SJCRH30 (cell line): ENCODE measurements at regions not wholly inside any gene's neighbourhood (a gene's known extent, or its start where the extent isn't known, plus 50 kb on each side); places are given as distances from the start of the nearest gene placed in this dataset.

Experiments used
- DNase-seq, 2 experiments: peaks; one replicate each; pipeline ENCODE4 v3.0.0-alpha.2; 2015 to 2020
- H3K27ac ChIP-seq: fragments of 250-450 bp; sonication (Bioruptor Pico); 2 replicates; pipeline ENCODE4 v1.5.1; 2020; ENCODE audit warnings: mild to moderate bottlenecking, moderate library complexity
- H3K27me3 ChIP-seq: fragments of 250-450 bp; sonication (Bioruptor Pico); 2 replicates; pipeline ENCODE4 v1.5.1; 2020; ENCODE audit warnings: mild to moderate bottlenecking, moderate library complexity
- H3K36me3 ChIP-seq: fragments of 250-450 bp; sonication (Bioruptor Pico); 2 replicates; pipeline ENCODE4 v1.5.1; 2020; ENCODE audit warnings: mild to moderate bottlenecking, moderate library complexity
- H3K4me1 ChIP-seq: fragments of 250-450 bp; sonication (Bioruptor Pico); 2 replicates; pipeline ENCODE4 v1.5.1; 2020; ENCODE audit warnings: mild to moderate bottlenecking, moderate library complexity
- H3K4me3 ChIP-seq: fragments of 250-450 bp; sonication (Bioruptor Pico); 2 replicates; pipeline ENCODE4 v1.5.1; 2020; ENCODE audit warnings: mild to moderate bottlenecking, moderate library complexity
- H3K9me3 ChIP-seq: fragments of 250-450 bp; sonication (Bioruptor Pico); replicated peaks from 2 replicates; pipeline ENCODE4 v1.5.1; 2020; ENCODE audit warnings: mild to moderate bottlenecking, moderate library complexity

DNA sequence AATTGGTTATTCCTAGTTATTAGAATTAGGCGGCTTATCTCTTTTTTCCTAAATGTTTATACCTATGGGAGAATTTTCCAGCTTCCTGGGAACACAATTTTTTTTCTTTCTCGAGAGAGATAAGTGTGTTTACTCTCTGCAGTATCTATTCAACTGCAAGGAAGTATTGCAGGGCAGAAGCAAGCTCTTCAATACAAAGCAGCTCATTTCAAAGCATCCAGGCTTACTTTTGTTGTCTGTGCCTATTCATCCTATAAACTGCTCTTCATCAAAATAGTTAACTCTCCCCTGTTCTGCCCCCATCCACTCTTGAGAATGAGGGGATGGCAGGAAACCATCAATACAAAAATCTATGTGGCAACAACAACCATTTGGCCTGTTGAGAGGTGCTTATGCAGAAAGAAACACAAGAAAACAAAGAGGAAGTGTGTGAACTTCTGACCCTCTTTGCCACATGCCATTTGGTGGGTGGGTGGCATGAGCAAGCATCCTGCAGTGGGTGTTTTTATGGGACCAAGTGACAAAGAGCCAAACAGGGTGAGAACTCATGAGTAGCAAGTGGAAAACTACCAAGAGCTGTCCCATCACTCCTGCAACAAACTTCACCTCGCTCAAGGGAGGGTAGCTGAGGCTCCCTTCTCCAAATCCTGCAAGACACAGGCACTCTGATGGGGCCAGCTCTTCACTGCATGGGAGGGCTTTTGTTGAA is 50.6 kb upstream of the MRPS6 start:
- H3K4me3 ChIP-seq = no peak overlapping the region
- no peaks in the 10 kb centered on the region for H3K27me3 ChIP-seq
- peaks cover 5% of the 10 kb centered on the region; the same call in 1 of the 2 replicates for H3K9me3 ChIP-seq
- H3K27ac ChIP-seq = no peak overlapping the region
- no peak for DNase-seq
- peaks cover 34% of the 10 kb centered on the region for H3K4me1 ChIP-seq
- no peaks in the 10 kb centered on the region for H3K36me3 ChIP-seq

DNA sequence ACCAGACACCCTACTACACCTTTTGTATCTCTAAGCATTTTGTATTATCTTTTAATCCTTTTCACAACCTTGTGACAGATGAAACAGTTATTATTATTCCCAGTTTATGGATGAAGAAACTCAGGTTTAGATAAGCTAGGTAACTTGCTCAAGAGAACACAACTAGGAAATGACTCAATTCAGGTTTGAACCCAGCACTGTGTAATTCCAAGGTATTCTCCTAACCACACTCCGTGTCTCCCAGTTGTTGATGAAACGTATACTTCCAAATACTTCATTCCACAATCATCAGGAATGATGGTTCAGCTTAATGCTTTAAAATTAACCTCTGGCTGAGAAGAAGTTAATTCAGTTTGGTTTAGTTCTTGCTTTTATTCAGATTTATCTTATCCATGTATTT is 51.7 kb upstream of the MRPS6 start:
- no peak overlapping the region for H3K27ac ChIP-seq
- no peak overlapping the region for H3K4me3 ChIP-seq
- peaks cover 7% of the 10 kb centered on the region; the same call in 1 of the 2 replicates for H3K9me3 ChIP-seq
- no peak for DNase-seq
- no peaks in the 10 kb centered on the region for H3K36me3 ChIP-seq
- peaks cover 34% of the 10 kb centered on the region for H3K4me1 ChIP-seq
- H3K27me3 ChIP-seq = no peaks in the 10 kb centered on the region

DNA sequence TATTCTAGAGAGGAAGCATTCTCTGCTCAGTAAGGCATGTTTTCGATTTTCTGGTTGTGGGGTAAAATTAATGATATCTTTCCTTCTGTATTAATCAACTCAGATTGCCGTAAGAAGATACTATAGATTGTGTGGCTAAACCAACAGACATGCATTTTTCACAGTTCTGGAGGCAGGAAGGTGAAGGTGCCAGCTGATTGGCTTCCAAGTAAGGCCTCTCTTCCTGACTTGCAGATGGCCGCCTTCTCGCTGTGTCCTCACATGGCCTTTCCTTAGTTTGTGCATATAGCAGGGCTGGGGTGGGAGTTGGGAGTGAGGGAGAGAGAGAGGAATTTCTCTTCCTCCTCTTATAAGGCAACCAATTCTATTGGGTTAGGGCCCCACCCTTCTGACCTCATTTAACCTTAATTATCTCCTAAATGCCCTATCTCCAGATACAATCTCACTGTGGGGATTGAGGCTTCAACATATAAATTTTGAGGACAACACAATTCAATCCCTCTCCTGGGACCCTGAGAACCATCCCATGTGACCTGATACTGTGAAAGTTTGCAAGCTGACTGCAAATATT is 52.3 kb upstream of the MRPS6 start:
- H3K4me3 ChIP-seq = no peak overlapping the region
- H3K27me3 ChIP-seq = no peaks in the 10 kb centered on the region
- H3K27ac ChIP-seq = peak overlapping the region; percentile 49; the same call in 1 of the 2 replicates
- DNase-seq = peak; percentile 18 to 31
- peaks cover 34% of the 10 kb centered on the region for H3K4me1 ChIP-seq
- H3K9me3 ChIP-seq = peaks cover 7% of the 10 kb centered on the region; the same call in 1 of the 2 replicates
- no peaks in the 10 kb centered on the region for H3K36me3 ChIP-seq

DNA sequence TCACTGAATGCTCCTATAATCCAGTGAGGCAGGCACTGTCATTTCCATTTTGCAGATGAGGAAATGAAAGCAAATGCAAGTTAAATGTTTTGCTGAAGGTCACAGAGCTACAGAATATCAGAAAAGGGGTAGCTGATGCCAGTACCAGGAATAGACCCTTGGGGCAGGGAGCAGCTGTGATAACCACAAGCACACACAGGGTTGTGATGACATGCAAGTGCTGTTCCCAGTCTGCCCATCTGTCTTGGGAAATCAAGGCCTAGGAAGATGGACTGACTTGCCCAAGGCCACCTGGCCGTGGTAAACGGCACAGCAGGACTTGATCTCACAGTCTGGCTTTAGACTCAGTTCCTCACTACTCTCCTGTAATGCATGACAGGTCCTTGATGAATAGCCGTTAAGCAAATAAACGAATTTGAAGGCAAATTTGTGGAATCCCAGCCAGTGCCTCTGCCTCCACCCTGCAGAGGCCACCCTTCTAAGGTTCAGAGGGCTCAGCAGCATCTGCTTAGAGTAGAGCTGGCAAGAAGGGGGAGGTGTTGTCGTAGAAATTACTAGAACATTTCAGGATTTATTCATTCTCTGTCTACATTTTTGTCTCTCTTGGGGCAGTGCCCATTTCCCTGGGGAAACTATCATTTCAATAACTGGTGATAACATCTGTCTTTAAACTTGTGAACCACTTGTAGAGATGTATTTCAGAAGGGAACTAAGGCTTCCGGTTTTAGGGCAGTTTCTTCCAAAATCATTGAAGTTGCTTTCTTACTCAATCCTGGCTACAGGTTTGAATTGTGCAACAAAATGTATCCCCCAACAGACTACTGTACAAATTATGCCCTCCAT is 53.2 kb upstream of the MRPS6 start:
- Histone ChIP-seq H3K27me3 (no peaks in the 10 kb centered on the region), H3K4me1 (peaks cover 34% of the 10 kb centered on the region), H3K9me3 (peaks cover 10% of the 10 kb centered on the region; the same call in 1 of the 2 replicates), H3K4me3 (no peak overlapping the region), H3K36me3 (no peaks in the 10 kb centered on the region), H3K27ac (peak overlapping the region; percentile 49)
- peak; percentile 95 to 97 for DNase-seq

DNA sequence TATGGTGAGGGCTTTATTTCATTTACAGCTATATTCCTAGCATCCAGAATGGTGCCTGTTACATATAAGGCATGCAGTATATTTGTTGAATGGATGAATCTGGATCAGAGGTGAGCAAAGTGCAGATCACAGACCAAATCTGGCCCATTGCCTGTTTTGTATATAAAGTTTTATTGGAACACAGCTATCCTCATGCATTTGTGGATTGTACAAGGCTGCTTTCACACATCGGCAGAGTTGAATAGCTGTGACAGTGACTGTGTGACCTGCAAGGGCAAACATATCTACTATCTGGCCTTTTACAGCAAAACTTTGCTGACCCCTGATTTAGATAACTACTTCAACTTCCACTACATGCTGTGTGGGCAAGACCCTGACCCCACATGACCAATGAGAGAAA is 54.0 kb upstream of the MRPS6 start:
- Histone ChIP-seq H3K4me3 (no peak overlapping the region), H3K27me3 (no peaks in the 10 kb centered on the region), H3K27ac (peak overlapping the region; percentile 49), H3K9me3 (peaks cover 13% of the 10 kb centered on the region; the same call in 1 of the 2 replicates), H3K36me3 (no peaks in the 10 kb centered on the region), H3K4me1 (peaks cover 34% of the 10 kb centered on the region)
- DNase-seq = no peak

DNA sequence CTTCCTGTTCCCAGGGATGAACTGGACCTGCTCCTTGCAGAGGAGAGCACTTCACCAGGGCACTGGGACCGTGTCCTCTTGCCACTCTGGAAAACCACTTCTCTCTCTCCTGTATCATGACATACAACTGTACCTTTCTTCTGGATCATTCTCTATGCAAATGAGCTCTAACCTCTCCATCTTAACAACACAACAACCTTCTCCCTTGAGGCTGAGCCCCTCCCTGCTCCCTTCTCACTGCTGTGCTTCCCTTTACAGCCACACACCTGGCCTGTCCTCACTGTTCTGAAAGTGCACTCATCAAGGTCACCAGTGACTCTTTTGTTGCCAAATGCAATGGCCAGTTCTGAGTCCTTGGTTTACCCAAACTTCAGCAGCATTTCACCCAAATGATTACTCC is 54.5 kb upstream of the MRPS6 start:
- Histone ChIP-seq H3K27ac (peak overlapping the region; percentile 49; the same call in 1 of the 2 replicates), H3K27me3 (no peaks in the 10 kb centered on the region), H3K9me3 (peaks cover 13% of the 10 kb centered on the region; the same call in 1 of the 2 replicates), H3K4me3 (no peak overlapping the region), H3K4me1 (peaks cover 34% of the 10 kb centered on the region), H3K36me3 (no peaks in the 10 kb centered on the region)
- DNase-seq = no peak

DNA sequence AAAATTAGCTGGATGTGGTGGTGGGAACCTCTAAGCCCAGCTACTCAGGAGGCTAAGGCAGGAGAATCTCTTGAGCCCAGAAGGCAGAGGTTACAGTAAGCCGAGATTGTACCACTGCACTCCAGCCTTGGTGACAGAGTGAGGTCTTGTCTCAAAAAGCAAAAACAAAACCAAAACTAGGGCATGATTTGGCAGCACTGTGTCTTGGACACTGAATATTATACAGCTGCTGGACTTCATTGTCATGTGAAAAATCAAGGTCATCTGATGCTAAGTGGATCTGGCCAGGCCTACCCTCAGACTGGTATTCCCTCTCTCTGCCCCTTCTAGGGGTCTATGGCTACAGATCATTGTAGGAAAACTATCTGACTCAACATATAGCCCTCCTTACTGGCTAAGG is 55.2 kb upstream of the MRPS6 start:
- DNase-seq = no peak
- no peak overlapping the region for H3K27ac ChIP-seq
- peaks cover 18% of the 10 kb centered on the region; the same call in 1 of the 2 replicates for H3K9me3 ChIP-seq
- H3K4me1 ChIP-seq = peaks cover 34% of the 10 kb centered on the region
- no peak overlapping the region for H3K4me3 ChIP-seq
- H3K27me3 ChIP-seq = no peaks in the 10 kb centered on the region
- no peaks in the 10 kb centered on the region for H3K36me3 ChIP-seq

DNA sequence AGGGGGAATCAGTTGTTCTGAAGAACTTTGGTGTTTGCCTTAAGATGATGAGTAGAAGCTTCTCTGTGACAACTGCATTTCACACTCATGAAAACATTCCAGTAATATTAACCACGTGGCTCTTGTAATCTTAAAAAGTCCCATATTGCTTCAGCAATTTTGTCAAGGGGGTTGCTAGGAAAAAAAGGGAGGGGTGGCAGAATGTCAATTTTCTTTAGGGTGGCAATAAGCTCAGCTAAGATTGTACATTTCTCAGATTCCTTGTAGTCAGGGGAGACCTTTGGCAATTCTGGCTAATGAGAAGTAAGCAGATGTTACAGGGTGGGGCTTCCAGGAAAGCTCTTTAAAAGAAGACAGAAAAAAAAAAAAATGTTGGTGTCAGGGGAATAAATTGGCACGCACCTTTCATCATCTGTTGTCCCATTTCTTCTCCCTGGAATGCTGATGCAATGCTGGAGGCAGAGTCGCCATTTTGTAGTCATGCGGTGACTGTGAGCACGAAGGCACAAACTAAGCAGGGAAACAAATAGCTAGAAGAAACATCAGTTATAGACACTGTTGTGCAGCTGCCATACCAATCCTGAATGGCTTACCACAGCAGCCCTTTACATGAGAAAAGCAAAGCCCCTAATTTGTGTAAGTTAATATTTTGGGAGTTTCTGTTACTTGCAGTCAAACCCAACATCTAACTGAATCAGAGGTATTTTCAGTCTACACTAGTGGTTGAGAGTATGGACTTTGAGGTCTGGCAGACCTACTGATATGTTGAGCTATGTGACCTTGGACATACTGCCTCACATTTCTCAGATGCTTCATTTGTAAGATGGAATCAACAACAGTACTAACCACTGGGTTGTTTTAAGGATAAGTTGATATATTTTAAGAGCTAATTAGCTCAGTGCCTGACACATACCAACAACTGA is 56.1 kb upstream of the MRPS6 start:
- Histone ChIP-seq H3K27ac (no peak overlapping the region), H3K4me3 (no peak overlapping the region), H3K9me3 (peaks cover 18% of the 10 kb centered on the region; the same call in 1 of the 2 replicates), H3K4me1 (peaks cover 27% of the 10 kb centered on the region), H3K36me3 (no peaks in the 10 kb centered on the region), H3K27me3 (no peaks in the 10 kb centered on the region)
- no peak for DNase-seq

DNA sequence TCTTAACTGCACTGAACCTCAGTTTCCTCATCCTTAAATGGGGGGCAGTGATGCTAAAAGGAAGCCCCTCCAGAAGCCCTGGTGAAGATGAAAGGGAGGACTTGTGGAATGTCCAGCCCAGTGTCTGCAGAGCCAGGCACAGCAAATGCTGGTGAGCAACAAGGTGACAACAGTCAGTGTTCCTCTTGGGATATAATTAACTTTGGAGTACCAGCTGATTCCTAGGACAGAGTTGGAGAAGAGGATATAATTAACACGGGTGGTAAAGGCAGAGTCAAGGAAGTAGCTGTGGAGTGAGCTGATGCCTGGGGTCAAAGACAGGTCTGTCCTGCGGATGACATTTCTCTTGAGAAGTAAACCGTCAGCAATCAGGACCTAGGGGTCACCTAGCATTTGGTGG is 60.7 kb upstream of the MRPS6 start:
- no peaks in the 10 kb centered on the region for H3K4me1 ChIP-seq
- no peak overlapping the region for H3K27ac ChIP-seq
- H3K4me3 ChIP-seq = no peak overlapping the region
- peaks cover 12% of the 10 kb centered on the region; the same call in 1 of the 2 replicates for H3K9me3 ChIP-seq
- no peak for DNase-seq
- H3K36me3 ChIP-seq = no peaks in the 10 kb centered on the region
- H3K27me3 ChIP-seq = no peaks in the 10 kb centered on the region

DNA sequence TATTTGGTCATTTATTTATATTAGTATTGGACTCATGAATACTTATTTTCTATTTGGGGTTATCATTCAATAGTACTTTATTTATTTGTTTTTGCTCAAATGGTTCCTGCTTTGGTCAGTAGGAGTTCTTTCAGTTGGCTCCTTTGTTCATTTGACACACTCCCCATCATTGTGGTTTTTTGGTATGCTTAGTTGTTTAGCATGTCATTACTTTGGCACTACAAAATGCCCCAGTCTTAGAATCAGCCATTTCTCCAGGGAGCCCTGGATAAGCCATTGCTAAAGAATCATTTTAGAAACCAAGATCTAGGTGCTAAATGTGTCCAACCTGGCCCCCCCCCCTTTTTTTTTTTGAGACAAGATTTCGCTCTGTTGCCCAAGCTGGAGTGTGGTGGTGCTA is 61.7 kb upstream of the MRPS6 start:
- no peaks in the 10 kb centered on the region for H3K36me3 ChIP-seq
- H3K9me3 ChIP-seq = peaks cover 11% of the 10 kb centered on the region; the same call in 1 of the 2 replicates
- no peak overlapping the region for H3K27ac ChIP-seq
- no peak overlapping the region for H3K4me3 ChIP-seq
- DNase-seq = no peak
- no peaks in the 10 kb centered on the region for H3K27me3 ChIP-seq
- H3K4me1 ChIP-seq = no peaks in the 10 kb centered on the region

DNA sequence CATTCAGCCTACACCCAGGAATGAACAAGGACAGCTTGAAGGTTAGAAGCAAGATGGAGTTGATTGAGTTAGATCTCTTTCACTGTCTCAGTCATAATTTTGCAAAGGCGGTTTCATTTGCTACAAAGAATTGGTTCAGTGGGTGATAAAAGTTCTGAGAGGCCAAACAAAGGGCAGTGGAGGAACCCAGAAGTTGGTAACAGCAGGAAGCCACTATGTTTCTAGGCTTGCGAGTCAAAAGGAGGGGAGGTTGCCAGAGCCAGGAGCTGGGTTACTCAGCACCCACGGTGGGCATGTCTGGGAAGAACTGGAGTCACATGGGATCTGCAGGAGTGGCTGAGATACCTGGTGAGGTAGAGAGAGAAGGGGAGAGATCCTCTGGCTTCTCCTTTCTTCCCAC is 64.2 kb upstream of the MRPS6 start:
- Histone ChIP-seq H3K9me3 (peaks cover 4% of the 10 kb centered on the region; the same call in 1 of the 2 replicates), H3K36me3 (no peaks in the 10 kb centered on the region), H3K27ac (no peak overlapping the region), H3K27me3 (no peaks in the 10 kb centered on the region), H3K4me3 (no peak overlapping the region), H3K4me1 (no peaks in the 10 kb centered on the region)
- DNase-seq = no peak

DNA sequence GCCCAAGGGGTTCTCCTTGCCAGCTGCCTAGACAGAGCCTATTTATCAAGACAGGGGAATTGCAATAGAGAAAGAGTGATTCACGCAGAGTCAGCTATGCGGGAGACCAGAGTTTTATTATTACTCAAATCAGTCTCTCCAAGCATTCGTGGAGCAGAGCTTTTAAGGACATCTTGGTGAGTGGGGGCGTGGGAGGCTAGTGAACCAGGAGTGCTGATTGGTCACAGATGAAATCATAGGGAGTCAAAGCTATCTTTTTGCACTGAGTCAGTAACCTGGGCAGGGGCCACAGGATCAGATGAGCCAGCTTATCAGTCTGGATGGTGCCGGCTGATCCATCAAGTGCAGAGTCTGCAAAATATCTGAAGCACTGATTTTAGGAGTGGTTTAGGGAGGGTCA is 64.8 kb upstream of the MRPS6 start:
- no peak overlapping the region for H3K27ac ChIP-seq
- no peaks in the 10 kb centered on the region for H3K27me3 ChIP-seq
- no peak overlapping the region for H3K4me3 ChIP-seq
- no peaks in the 10 kb centered on the region for H3K36me3 ChIP-seq
- DNase-seq = no peak
- no peaks in the 10 kb centered on the region for H3K4me1 ChIP-seq
- peaks cover 4% of the 10 kb centered on the region; the same call in 1 of the 2 replicates for H3K9me3 ChIP-seq

DNA sequence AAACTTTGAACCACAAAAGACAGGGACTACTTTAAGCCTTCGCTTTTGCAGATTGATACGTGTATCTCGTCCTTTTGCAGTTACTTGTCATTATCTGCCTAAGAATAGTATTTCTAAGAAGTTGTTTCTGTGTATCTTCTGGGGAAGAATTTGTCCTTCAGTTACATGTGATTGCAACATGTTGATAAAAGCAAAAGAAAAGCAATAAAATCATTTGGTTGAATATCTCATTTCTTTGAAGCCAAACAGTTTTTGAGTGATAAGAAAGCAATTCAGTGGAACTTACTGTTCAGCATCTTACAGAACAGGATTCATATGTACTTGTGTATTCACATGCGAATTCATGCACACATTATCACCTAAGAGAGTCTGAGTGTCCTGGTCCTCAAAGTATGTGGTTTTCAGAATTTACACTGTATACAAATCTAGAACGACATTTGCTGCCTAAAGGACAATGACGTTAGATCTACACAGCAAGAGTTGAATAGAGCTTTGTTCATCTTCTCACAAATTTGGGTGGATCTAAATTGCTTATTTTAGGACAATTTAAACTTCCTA is 66.7 kb upstream of the MRPS6 start:
- DNase-seq = no peak
- H3K4me1 ChIP-seq = no peaks in the 10 kb centered on the region
- no peaks in the 10 kb centered on the region for H3K27me3 ChIP-seq

DNA sequence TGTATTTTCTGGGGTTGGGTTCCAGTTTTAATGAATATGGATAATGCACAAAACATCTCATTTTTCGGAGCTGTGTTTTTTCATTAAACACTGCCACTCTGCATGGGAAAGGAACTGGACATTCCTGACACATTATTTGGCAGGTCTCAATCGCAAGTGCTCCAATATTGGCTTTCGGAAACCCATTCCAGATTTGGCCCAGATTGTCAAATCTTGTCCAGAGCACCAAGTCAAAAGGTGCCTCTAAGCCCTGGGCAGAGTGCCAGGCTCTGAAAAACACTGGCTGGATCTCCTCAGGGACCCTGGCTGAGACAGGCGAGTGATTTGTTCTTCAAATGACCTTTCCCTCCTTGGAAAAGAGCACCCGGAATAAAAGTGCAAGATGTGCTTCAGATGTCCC is 68.4 kb upstream of the MRPS6 start:
- no peaks in the 10 kb centered on the region for H3K36me3 ChIP-seq
- no peaks in the 10 kb centered on the region for H3K4me1 ChIP-seq
- no peak overlapping the region for H3K27ac ChIP-seq
- no peaks in the 10 kb centered on the region for H3K27me3 ChIP-seq
- DNase-seq = no peak
- H3K9me3 ChIP-seq = no peaks in the 10 kb centered on the region
- H3K4me3 ChIP-seq = no peak overlapping the region

More for the DNA sequence above, 66.7 kb upstream of the MRPS6 start:
- no peak overlapping the region for H3K4me3 ChIP-seq
- H3K9me3 ChIP-seq = no peaks in the 10 kb centered on the region; the same call in 1 of the 2 replicates
- no peaks in the 10 kb centered on the region for H3K36me3 ChIP-seq
- H3K27ac ChIP-seq = no peak overlapping the region
